HEK293 (cell line): ENCODE measurements at regions not wholly inside any gene's neighbourhood (a gene's known extent, or its start where the extent isn't known, plus 50 kb on each side); places are given as distances from the start of the nearest gene placed in this dataset.

Experiments
- CTCF ChIP-seq: fragments of 450-650 bp; formaldehyde crosslinking; IDR thresholded peaks from 2 replicates; pipeline ENCODE4 v1.5.1; 2016; ENCODE audit warnings: missing biosample characterization, missing genetic modification characterization
- HOXD13 ChIP-seq: sonication (generic); formaldehyde crosslinking; IDR thresholded peaks from 2 replicates; pipeline ENCODE4 v1.8.0; 2022; ENCODE audit warnings: missing genetic modification reagents, borderline replicate concordance
- OSR2 ChIP-seq: fragments of 450-650 bp; formaldehyde crosslinking; IDR thresholded peaks from 2 replicates; pipeline ENCODE4 v1.5.1; 2016; ENCODE audit warnings: missing biosample characterization, missing genetic modification characterization
- TCF7L2 ChIP-seq: IDR thresholded peaks from 2 replicates; pipeline ENCODE4 v1.6.1; 2011; ENCODE audit warnings: low read depth, mild to moderate bottlenecking, inconsistent platforms, low read length, moderate library complexity, borderline replicate concordance
- TRIM28 ChIP-seq: IDR thresholded peaks from 2 replicates; pipeline ENCODE4 v1.6.1; 2011; ENCODE audit warnings: low read length, control low read depth, borderline replicate concordance
- ZFP3 ChIP-seq: fragments of 450-650 bp; formaldehyde crosslinking; IDR thresholded peaks from 2 replicates; pipeline ENCODE4 v1.5.1; 2016; ENCODE audit warnings: low read depth, missing biosample characterization, missing genetic modification characterization
- ZNF140 ChIP-seq: fragments of 450-650 bp; formaldehyde crosslinking; IDR thresholded peaks from 2 replicates; pipeline ENCODE4 v1.5.1; 2016; ENCODE audit warnings: missing biosample characterization, missing genetic modification characterization
- ZNF23 ChIP-seq: fragments of 450-650 bp; formaldehyde crosslinking; IDR thresholded peaks from 2 replicates; pipeline ENCODE4 v1.5.1; 2016; ENCODE audit warnings: missing biosample characterization, missing genetic modification characterization, borderline replicate concordance
- ZNF274 ChIP-seq, 2 experiments: fragments of 200-500 bp in 1 of 2; fragments of 450-650 bp in 1 of 2; sonication (Bioruptor generic) in 1 of 2; formaldehyde crosslinking in 1 of 2; IDR thresholded peaks; 2 replicates each; pipeline versions ENCODE4 v1.5.1 to v1.6.1; 2014 to 2016; ENCODE audit warnings: borderline replicate concordance in 1 of 2, inconsistent platforms in 1 of 2, low read length in 1 of 2, missing biosample characterization in 1 of 2, missing genetic modification characterization in 1 of 2
- ZNF394 ChIP-seq: fragments of 450-650 bp; formaldehyde crosslinking; IDR thresholded peaks from 2 replicates; pipeline ENCODE4 v1.5.1; 2016; ENCODE audit warnings: missing biosample characterization, missing genetic modification characterization, mild to moderate bottlenecking, moderate library complexity, borderline replicate concordance
- ZNF549 ChIP-seq: fragments of 450-650 bp; IDR thresholded peaks from 2 replicates; pipeline ENCODE4 v1.5.1; 2018; ENCODE audit warnings: missing biosample characterization, missing genetic modification characterization, mild to moderate bottlenecking, inconsistent platforms, moderate library complexity

- TF ChIP-seq ZNF140 (tag by site-specific recombination) (no peak), ZNF23 (tag by site-specific recombination) (no peak), OSR2 (no peak), CTCF (no peak), TCF7L2 (no peak), ZNF274 (IDR thresholded peaks at IDR 0.05; ENCODE audit: low read length) (no peak), ZNF274 (tag by site-specific recombination; IDR thresholded peaks at IDR 0.05; ENCODE audit: borderline replicate concordance) (no peak), HOXD13 (CRISPR knock-in tag) (no peak), TRIM28 (no peak), ZNF549 (tag by site-specific recombination) (no peak), ZFP3 (tag by site-specific recombination) (no peak), ZNF394 (tag by site-specific recombination) (no peak)
Measured at GRCh38 chr4:114466299-114466698, 132.3 kb upstream of the UGT8 start.
